LNCaP clone FGC (cell line): ENCODE measurements at regions not wholly inside any gene's neighbourhood (a gene's known extent, or its start where the extent isn't known, plus 50 kb on each side); places are given as distances from the start of the nearest gene placed in this dataset.

Experiments used
- DNase-seq: peaks from one replicate; pipeline ENCODE4 v3.0.0-alpha.2; 2011; ENCODE audit warnings: low read depth
- H3K4me3 ChIP-seq: 2 replicates; pipeline ENCODE4 v1.5.1; 2011; ENCODE audit warnings: mild to moderate bottlenecking, low read depth, low read length, control low read depth
- CTCF ChIP-seq: IDR thresholded peaks from 2 replicates; pipeline ENCODE4 v1.5.1; 2012; ENCODE audit warnings: mild to moderate bottlenecking; ENCODE audit not compliant: control insufficient read depth, insufficient read depth; ENCODE audit errors: extremely low read depth

DNA sequence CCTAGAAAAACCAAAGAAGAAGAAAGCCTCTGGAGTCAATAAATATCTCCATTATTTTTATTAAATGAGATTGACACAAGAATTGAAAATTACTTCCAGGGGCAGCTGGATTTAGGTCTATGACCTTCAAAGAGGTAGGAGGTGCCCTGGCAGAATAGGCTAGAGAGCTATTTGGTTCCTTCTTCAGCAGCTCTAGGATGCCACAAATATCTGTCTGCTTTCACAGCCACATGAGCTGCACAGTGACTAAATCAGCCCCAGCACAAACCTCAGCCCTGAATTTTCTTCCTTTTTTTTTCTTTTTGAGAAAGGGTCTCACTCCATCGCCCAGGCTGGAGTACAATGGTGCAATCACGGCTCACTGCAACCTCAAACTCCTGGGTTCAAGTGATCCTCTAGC, 223.5 kb downstream of the ABHD5 start:
- H3K4me3 ChIP-seq = no peak overlapping the region
- TF ChIP-seq CTCF = no peak
- no peak for DNase-seq

- no peak for TF ChIP-seq CTCF
- H3K4me3 ChIP-seq = no peak overlapping the region
- DNase-seq = no peak
Observed at GRCh38 chr3:43915546-43915945, 224.8 kb downstream of the ABHD5 start.

GRCh38 chr3:43917361-43917760, 226.6 kb downstream of the ABHD5 start:
- no peak overlapping the region for H3K4me3 ChIP-seq
- no peak for DNase-seq
- TF ChIP-seq CTCF = no peak

- DNase-seq = no peak
- no peak overlapping the region for H3K4me3 ChIP-seq
- TF ChIP-seq CTCF = no peak
Observed at GRCh38 chr3:43919029-43919428, 228.3 kb downstream of the ABHD5 start.

- no peak overlapping the region for H3K4me3 ChIP-seq
- no peak for TF ChIP-seq CTCF
- no peak for DNase-seq
Observed at GRCh38 chr3:43921056-43921648, 230.4 kb downstream of the ABHD5 start.

DNA sequence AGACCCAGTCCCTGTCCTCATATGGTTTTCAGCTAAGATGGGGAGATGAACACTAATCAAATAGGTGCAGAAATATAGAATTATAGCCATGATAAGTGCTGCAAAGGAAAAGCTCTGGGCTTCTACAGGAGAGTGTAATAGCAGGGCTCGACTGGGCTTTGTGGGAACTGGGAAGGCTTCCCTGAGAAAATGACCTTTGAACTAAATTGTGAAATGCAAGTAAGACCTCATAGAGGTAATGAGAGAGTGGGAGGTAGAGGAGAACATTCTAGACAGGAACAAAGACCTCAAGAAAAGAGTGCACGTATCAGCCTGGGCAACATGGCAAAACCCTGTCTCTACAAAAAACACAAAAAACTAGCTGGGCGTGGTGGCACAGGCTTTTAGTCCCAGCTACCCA, 231.6 kb downstream of the ABHD5 start:
- no peak overlapping the region for H3K4me3 ChIP-seq
- TF ChIP-seq CTCF = no peak
- no peak for DNase-seq
